Pancreas (tissue), 10 donors: ENCODE measurements at regions not wholly inside any gene's neighbourhood (a gene's known extent, or its start where the extent isn't known, plus 50 kb on each side); places are given as distances from the start of the nearest gene placed in this dataset.
A peak's percentile ranks its signal among the peaks of the same experiment; 100 is the strongest.

Source experiments
- ATAC-seq, 4 donors: fragments of 200-7000 bp; cut with Tn5 transposase; one replicate each; pipeline versions ENCODE4 v1.8.0 to v1.9.1; 2020; ENCODE audit warnings: mild to moderate bottlenecking in 4 of 4, moderate library complexity in 4 of 4
- DNase-seq, 6 donors: peaks; one replicate each; pipeline ENCODE4 v3.0.0-alpha.2; 2020
- FAIRE-seq: peaks from 2 replicates; lab custom pipeline; 2012; peaks lifted over from hg19 to GRCh38; lab: Jason Lieb, UNC
- H3K27ac ChIP-seq, 4 donors: fragments of 200-600 bp; sonication (generic); 1 replicate in 3 of 4; 2 replicates in 1 of 4; pipeline versions ENCODE4 v1.5.0 to v1.8.0; 2020
- H3K27me3 ChIP-seq, 4 donors: fragments of 200-600 bp; one replicate each; pipeline ENCODE4 v1.8.0; 2021
- H3K36me3 ChIP-seq, 3 donors: fragments of 200-600 bp; sonication (generic) in 1 of 3; one replicate each; pipeline versions ENCODE4 v1.5.0 to v1.8.0; 2020 to 2021
- H3K4me1 ChIP-seq, 3 donors: fragments of 200-600 bp; one replicate each; pipeline ENCODE4 v1.8.0; 2021
- H3K4me3 ChIP-seq, 4 donors: fragments of 200-600 bp; sonication (generic) in 2 of 4; one replicate each; pipeline versions ENCODE4 v1.5.0 to v1.8.0; 2020 to 2021
- H3K9me3 ChIP-seq, 4 donors: fragments of 200-600 bp; one replicate each; pipeline ENCODE4 v1.8.0; 2021
- CTCF ChIP-seq, 4 donors: fragments of 200-600 bp; sonication (generic) in 3 of 4; IDR thresholded peaks; one replicate each; pipeline versions ENCODE4 v1.5.0 to v1.8.0; 2021; ENCODE audit warnings: antibody characterized with exemption in 4 of 4
- WGBS, 2 donors: extraction: QIAGEN DNeasy Blood & Tissue Kit; methylation state at CpG; one replicate each; pipeline ENCODE4 v1.1.7; 2013; 5-methylcytosine and 5-hydroxymethylcytosine counted together
- intact Hi-C, 3 donors: fragments of 100-400 bp; cut with DNase I; formaldehyde crosslinking; loops; one replicate each; pipeline versions ENCODE4 v1.11.1 to v1.14.2; 2022
- donor health status: healthy with polysubstance abuse.
- donor health status: DM: no; HTN: no; CAD: no; lungs with moderate emphysema.
- donor health status: DM: no; HTN: no; CAD: no.
- donor health status: control.
- donor health status: control.
- donor health status: Bipolar disorder and iron deficiency.
- donor health status: DM: yes; HTN: yes; CAD: no.
- donor health status: DM: no; HTN: no; CAD: no.
- donor health status: DM: no; HTN: no; CAD: no.
- donor health status: DM: yes; HTN: yes; CAD: no.

GRCh38 chr12:22759769-22760674 lies 135.1 kb downstream of the ETNK1 start:
- H3K4me3 ChIP-seq, result no peak overlapping the region
- intact Hi-C loops, result no loop called here
- DNase-seq, result no peak
- FAIRE-seq, result no peak
- no peaks in the 10 kb centered on the region for H3K9me3 ChIP-seq
- WGBS, 2 donors, result 43 to 56% methylated on average over 8 of the region's 8 CpGs
- H3K4me1 ChIP-seq, result no peaks in the 10 kb centered on the region
- no peaks in the 10 kb centered on the region for H3K27me3 ChIP-seq
- no peak for TF ChIP-seq CTCF (IDR thresholded peaks at IDR 0.05)
- H3K27ac ChIP-seq, result no peak overlapping the region
- H3K36me3 ChIP-seq, result no peaks in the 10 kb centered on the region
- ATAC-seq, result peak in 2 of 4 donors; percentile 56 to 70

GRCh38 chr12:22765421-22766130 lies 140.6 kb downstream of the ETNK1 start:
- no peak for FAIRE-seq
- WGBS, 2 donors, result 70 to 71% methylated on average over 15 of the region's 15 CpGs
- Histone ChIP-seq H3K9me3 (no peaks in the 10 kb centered on the region), H3K27me3 (no peaks in the 10 kb centered on the region), H3K4me3 (no peak overlapping the region), H3K27ac (no peak overlapping the region), H3K4me1 (no peaks in the 10 kb centered on the region), H3K36me3 (no peaks in the 10 kb centered on the region)
- intact Hi-C loops, result no loop called here
- no peak for TF ChIP-seq CTCF (IDR thresholded peaks at IDR 0.05)
- no peak for ATAC-seq
- DNase-seq, result no peak

GRCh38 chr12:22766911-22767420 lies 142.0 kb downstream of the ETNK1 start:
- H3K27me3 ChIP-seq, result no peaks in the 10 kb centered on the region
- H3K36me3 ChIP-seq, result no peaks in the 10 kb centered on the region
- 47 to 53% methylated on average over 7 of the region's 7 CpGs for WGBS, 2 donors
- H3K4me3 ChIP-seq, result no peak overlapping the region
- H3K4me1 ChIP-seq, result no peaks in the 10 kb centered on the region
- H3K9me3 ChIP-seq, result no peaks in the 10 kb centered on the region
- intact Hi-C loops, result no loop called here
- no peak for DNase-seq
- no peak for FAIRE-seq
- H3K27ac ChIP-seq, result no peak overlapping the region
- no peak for TF ChIP-seq CTCF (IDR thresholded peaks at IDR 0.05)
- ATAC-seq, result peak in 1 of 4 donors; percentile 34

- Histone ChIP-seq H3K27me3 (no peaks in the 10 kb centered on the region), H3K4me3 (no peak overlapping the region), H3K27ac (no peak overlapping the region), H3K36me3 (no peaks in the 10 kb centered on the region), H3K9me3 (no peaks in the 10 kb centered on the region), H3K4me1 (no peaks in the 10 kb centered on the region)
- DNase-seq (no peak), ATAC-seq (no peak), FAIRE-seq (no peak)
- intact Hi-C loops, result no loop called here
- no peak for TF ChIP-seq CTCF (IDR thresholded peaks at IDR 0.05)
- WGBS, 2 donors, result 62 to 69% methylated on average over 3 of the region's 3 CpGs
Measured at GRCh38 chr12:22781339-22781738, 156.4 kb downstream of the ETNK1 start.
